Urinary bladder (tissue), 3 donors: ENCODE measurements at regions not wholly inside any gene's neighbourhood (a gene's known extent, or its start where the extent isn't known, plus 50 kb on each side); places are given as distances from the start of the nearest gene placed in this dataset.
"Not testable (repeated sequence)": the region's sequence is repeated elsewhere in the genome, so short reads cannot be mapped to it uniquely, and the experiment has no call there.

Experiments
- DNase-seq: peaks from one replicate; pipeline ENCODE4 v3.0.0-alpha.2; 2015; ENCODE audit errors: extremely low spot score
- H3K27ac ChIP-seq: one replicate; pipeline ENCODE4 v1.5.1; 2013; ENCODE audit warnings: low read depth, mild to moderate bottlenecking, moderate library complexity
- H3K36me3 ChIP-seq: one replicate; pipeline ENCODE4 v1.6.1; 2013; ENCODE audit warnings: mild to moderate bottlenecking, moderate library complexity; ENCODE audit not compliant: insufficient read depth
- H3K4me1 ChIP-seq: one replicate; pipeline ENCODE4 v1.6.1; 2013; ENCODE audit warnings: mild to moderate bottlenecking, moderate library complexity; ENCODE audit not compliant: insufficient read depth
- H3K4me3 ChIP-seq: one replicate; pipeline ENCODE4 v1.5.1; 2013; ENCODE audit warnings: low read depth, low read length
- WGBS: extraction: QIAGEN DNeasy Blood & Tissue Kit; methylation state at CpG from one replicate; pipeline ENCODE4 v1.1.7; 2013; 5-methylcytosine and 5-hydroxymethylcytosine counted together
- donor health status: healthy with polysubstance abuse.
- donor health status: healthy.

- Histone ChIP-seq H3K4me3 (no peak overlapping the region), H3K36me3 (no peaks in the 10 kb centered on the region), H3K27ac (no peak overlapping the region), H3K4me1 (no peaks in the 10 kb centered on the region)
- no peak for DNase-seq
- WGBS, result 75% methylated on average over 2 of the region's 2 CpGs
These were observed 306.0 kb upstream of the HS3ST5 start for GRCh38 chr6:114648847-114649246.

- no peaks in the 10 kb centered on the region for H3K4me1 ChIP-seq
- WGBS, result 37% methylated on average over 4 of the region's 4 CpGs
These were observed 295.5 kb upstream of the HS3ST5 start for GRCh38 chr6:114638341-114638740.

GRCh38 chr6:114634016-114634415 lies 291.2 kb upstream of the HS3ST5 start:
- DNase-seq, result no peak
- Histone ChIP-seq H3K4me3 (no peak overlapping the region), H3K4me1 (no peaks in the 10 kb centered on the region), H3K27ac (no peak overlapping the region), H3K36me3 (no peaks in the 10 kb centered on the region)

More at GRCh38 chr6:114638341-114638740, 295.5 kb upstream of the HS3ST5 start:
- H3K4me3 ChIP-seq, result no peak overlapping the region
- no peaks in the 10 kb centered on the region for H3K36me3 ChIP-seq
- DNase-seq, result no peak
- H3K27ac ChIP-seq, result no peak overlapping the region

GRCh38 chr6:114626226-114626625 lies 283.4 kb upstream of the HS3ST5 start:
- WGBS, result 99% methylated on average over 1 of the region's 1 CpG
- H3K4me3 ChIP-seq, H3K27ac ChIP-seq: not testable (repeated sequence)

GRCh38 chr6:114619621-114620200 lies 276.9 kb upstream of the HS3ST5 start:
- no peak for DNase-seq
- 23% methylated on average over 2 of the region's 2 CpGs for WGBS
- Histone ChIP-seq H3K27ac (no peak overlapping the region), H3K36me3 (no peaks in the 10 kb centered on the region), H3K4me3 (no peak overlapping the region), H3K4me1 (no peaks in the 10 kb centered on the region)

More at GRCh38 chr6:114626226-114626625, 283.4 kb upstream of the HS3ST5 start:
- not testable (repeated sequence) for H3K36me3 ChIP-seq, DNase-seq, H3K4me1 ChIP-seq

GRCh38 chr6:114611696-114612095 lies 268.9 kb upstream of the HS3ST5 start:
- Histone ChIP-seq H3K4me3 (no peak overlapping the region), H3K36me3 (no peaks in the 10 kb centered on the region), H3K4me1 (no peaks in the 10 kb centered on the region), H3K27ac (no peak overlapping the region)
- no peak for DNase-seq

- no peak overlapping the region for H3K27ac ChIP-seq
- WGBS, result 74% methylated on average over 2 of the region's 2 CpGs
- H3K4me1 ChIP-seq, result no peaks in the 10 kb centered on the region
- no peak overlapping the region for H3K4me3 ChIP-seq
- H3K36me3 ChIP-seq, result no peaks in the 10 kb centered on the region
- no peak for DNase-seq
These were observed 265.3 kb upstream of the HS3ST5 start for GRCh38 chr6:114608091-114608490.

- WGBS, result 82% methylated on average over 3 of the region's 3 CpGs
- H3K36me3 ChIP-seq, result no peaks in the 10 kb centered on the region
- DNase-seq, result no peak
- no peak overlapping the region for H3K27ac ChIP-seq
- no peaks in the 10 kb centered on the region for H3K4me1 ChIP-seq
- H3K4me3 ChIP-seq, result no peak overlapping the region
These were observed 262.8 kb upstream of the HS3ST5 start for GRCh38 chr6:114605656-114606055.

- no peak overlapping the region for H3K4me3 ChIP-seq
- H3K4me1 ChIP-seq, result no peaks in the 10 kb centered on the region
- H3K36me3 ChIP-seq, result no peaks in the 10 kb centered on the region
- no peak overlapping the region for H3K27ac ChIP-seq
- DNase-seq, result no peak
- 63% methylated on average over 1 of the region's 1 CpG for WGBS
These were observed 257.6 kb upstream of the HS3ST5 start for GRCh38 chr6:114600381-114600780.

- Histone ChIP-seq H3K27ac (no peak overlapping the region), H3K36me3 (no peaks in the 10 kb centered on the region), H3K4me1 (no peaks in the 10 kb centered on the region), H3K4me3 (no peak overlapping the region)
- DNase-seq, result no peak
- 56% methylated on average over 2 of the region's 2 CpGs for WGBS
These were observed 252.8 kb upstream of the HS3ST5 start for GRCh38 chr6:114595591-114595990.

GRCh38 chr6:114595186-114595585 lies 252.4 kb upstream of the HS3ST5 start:
- no peak for DNase-seq
- H3K4me3 ChIP-seq, result no peak overlapping the region
- H3K4me1 ChIP-seq, result no peaks in the 10 kb centered on the region
- 30% methylated on average over 1 of the region's 1 CpG for WGBS
- H3K27ac ChIP-seq, result no peak overlapping the region
- no peaks in the 10 kb centered on the region for H3K36me3 ChIP-seq

- 85% methylated on average over 4 of the region's 4 CpGs for WGBS
- no peak for DNase-seq
- no peaks in the 10 kb centered on the region for H3K36me3 ChIP-seq
- no peaks in the 10 kb centered on the region for H3K4me1 ChIP-seq
- no peak overlapping the region for H3K4me3 ChIP-seq
- no peak overlapping the region for H3K27ac ChIP-seq
These were observed 249.7 kb upstream of the HS3ST5 start for GRCh38 chr6:114592506-114592905.

GRCh38 chr6:114588726-114589125 lies 245.9 kb upstream of the HS3ST5 start:
- no peak overlapping the region for H3K27ac ChIP-seq
- H3K4me1 ChIP-seq, result no peaks in the 10 kb centered on the region
- WGBS, result 56% methylated on average over 5 of the region's 5 CpGs
- H3K36me3 ChIP-seq, result no peaks in the 10 kb centered on the region
- no peak for DNase-seq
- H3K4me3 ChIP-seq, result no peak overlapping the region

GRCh38 chr6:114586298-114586697 lies 243.5 kb upstream of the HS3ST5 start:
- Histone ChIP-seq H3K27ac (no peak overlapping the region), H3K36me3 (no peaks in the 10 kb centered on the region), H3K4me3 (no peak overlapping the region), H3K4me1 (no peaks in the 10 kb centered on the region)
- 71% methylated on average over 2 of the region's 2 CpGs for WGBS
- no peak for DNase-seq

GRCh38 chr6:114581293-114581692 lies 238.5 kb upstream of the HS3ST5 start:
- no peaks in the 10 kb centered on the region for H3K4me1 ChIP-seq
- no peak overlapping the region for H3K4me3 ChIP-seq
- 43% methylated on average over 2 of the region's 2 CpGs for WGBS
- no peaks in the 10 kb centered on the region for H3K36me3 ChIP-seq
- no peak overlapping the region for H3K27ac ChIP-seq
- DNase-seq, result no peak
